ENCODE measurements at regions not wholly inside any gene's neighbourhood (a gene's known extent, or its start where the extent isn't known, plus 50 kb on each side); places are given as distances from the start of the nearest gene placed in this dataset.

- DNase-seq = no peak
- Histone ChIP-seq H3K36me3 (no peaks in the 10 kb centered on the region), H3K9me3 (no peaks in the 10 kb centered on the region), H3K4me1 (no peaks in the 10 kb centered on the region), H3K4me3 (ENCODE audit: low read depth, low read length) (no peak overlapping the region), H3K27me3 (no peaks in the 10 kb centered on the region)
- TF ChIP-seq CTCF (IDR thresholded peaks at IDR 0.05; ENCODE audit: low read depth, low read length) = no peak
These were observed 66.6 kb downstream of the EOMES start for GRCh38 chr3:27655547-27655946.

GRCh38 chr3:27653803-27654558, 68.1 kb downstream of the EOMES start:
- H3K36me3 ChIP-seq = no peaks in the 10 kb centered on the region
- no peak for DNase-seq
- TF ChIP-seq CTCF (IDR thresholded peaks at IDR 0.05; ENCODE audit: low read depth, low read length) = no peak
- H3K4me3 ChIP-seq (ENCODE audit: low read depth, low read length) = no peak overlapping the region
- no peaks in the 10 kb centered on the region for H3K9me3 ChIP-seq
- no peaks in the 10 kb centered on the region for H3K4me1 ChIP-seq
- H3K27me3 ChIP-seq = no peaks in the 10 kb centered on the region

- no peaks in the 10 kb centered on the region for H3K9me3 ChIP-seq
- H3K27me3 ChIP-seq = no peaks in the 10 kb centered on the region
- no peaks in the 10 kb centered on the region for H3K4me1 ChIP-seq
- TF ChIP-seq CTCF (IDR thresholded peaks at IDR 0.05; ENCODE audit: low read depth, low read length) = no peak
- H3K36me3 ChIP-seq = no peaks in the 10 kb centered on the region
- H3K4me3 ChIP-seq (ENCODE audit: low read depth, low read length) = no peak overlapping the region
- no peak for DNase-seq
These were observed 72.8 kb downstream of the EOMES start for GRCh38 chr3:27649277-27649676.

GRCh38 chr3:27646896-27647295, 75.2 kb downstream of the EOMES start:
- TF ChIP-seq CTCF (IDR thresholded peaks at IDR 0.05; ENCODE audit: low read depth, low read length) = no peak
- no peaks in the 10 kb centered on the region for H3K27me3 ChIP-seq
- DNase-seq = no peak
- no peak overlapping the region for H3K4me3 ChIP-seq (ENCODE audit: low read depth, low read length)
- H3K36me3 ChIP-seq = no peaks in the 10 kb centered on the region
- H3K9me3 ChIP-seq = no peaks in the 10 kb centered on the region
- no peaks in the 10 kb centered on the region for H3K4me1 ChIP-seq

GRCh38 chr3:27644941-27645340, 77.2 kb downstream of the EOMES start:
- no peaks in the 10 kb centered on the region for H3K4me1 ChIP-seq
- no peak for TF ChIP-seq CTCF (IDR thresholded peaks at IDR 0.05; ENCODE audit: low read depth, low read length)
- no peak overlapping the region for H3K4me3 ChIP-seq (ENCODE audit: low read depth, low read length)
- no peaks in the 10 kb centered on the region for H3K27me3 ChIP-seq
- no peaks in the 10 kb centered on the region for H3K36me3 ChIP-seq
- no peak for DNase-seq
- no peaks in the 10 kb centered on the region for H3K9me3 ChIP-seq

- H3K36me3 ChIP-seq = no peaks in the 10 kb centered on the region
- no peaks in the 10 kb centered on the region for H3K27me3 ChIP-seq
- no peak for DNase-seq
- no peaks in the 10 kb centered on the region for H3K9me3 ChIP-seq
- no peak overlapping the region for H3K4me3 ChIP-seq (ENCODE audit: low read depth, low read length)
- H3K4me1 ChIP-seq = no peaks in the 10 kb centered on the region
- TF ChIP-seq CTCF (IDR thresholded peaks at IDR 0.05; ENCODE audit: low read depth, low read length) = no peak
These were observed 78.8 kb downstream of the EOMES start for GRCh38 chr3:27643355-27643754.
